ENCODE measurements at regions not wholly inside any gene's neighbourhood (a gene's known extent, or its start where the extent isn't known, plus 50 kb on each side); places are given as distances from the start of the nearest gene placed in this dataset.

- TF ChIP-seq CTCF (IDR thresholded peaks at IDR 0.05 in 8 of 11, conservative IDR thresholded peaks at IDR 0.05 in 3 of 11), result no peak
- no peak for TF ChIP-seq POLR2A (IDR thresholded peaks at IDR 0.05)
Measured at GRCh38 chr2:144237830-144238627, 281.9 kb downstream of the ZEB2 start.

Data from spleen (tissue), 7 donors.